HT1080 (cell line): ENCODE measurements at regions not wholly inside any gene's neighbourhood (a gene's known extent, or its start where the extent isn't known, plus 50 kb on each side); places are given as distances from the start of the nearest gene placed in this dataset.
"Not testable (repeated sequence)": the region's sequence is repeated elsewhere in the genome, so short reads cannot be mapped to it uniquely, and the experiment has no call there.

Experiments used
- DNase-seq: peaks from one replicate; pipeline ENCODE4 v3.0.0-alpha.2; 2015; ENCODE audit warnings: low read depth

DNA sequence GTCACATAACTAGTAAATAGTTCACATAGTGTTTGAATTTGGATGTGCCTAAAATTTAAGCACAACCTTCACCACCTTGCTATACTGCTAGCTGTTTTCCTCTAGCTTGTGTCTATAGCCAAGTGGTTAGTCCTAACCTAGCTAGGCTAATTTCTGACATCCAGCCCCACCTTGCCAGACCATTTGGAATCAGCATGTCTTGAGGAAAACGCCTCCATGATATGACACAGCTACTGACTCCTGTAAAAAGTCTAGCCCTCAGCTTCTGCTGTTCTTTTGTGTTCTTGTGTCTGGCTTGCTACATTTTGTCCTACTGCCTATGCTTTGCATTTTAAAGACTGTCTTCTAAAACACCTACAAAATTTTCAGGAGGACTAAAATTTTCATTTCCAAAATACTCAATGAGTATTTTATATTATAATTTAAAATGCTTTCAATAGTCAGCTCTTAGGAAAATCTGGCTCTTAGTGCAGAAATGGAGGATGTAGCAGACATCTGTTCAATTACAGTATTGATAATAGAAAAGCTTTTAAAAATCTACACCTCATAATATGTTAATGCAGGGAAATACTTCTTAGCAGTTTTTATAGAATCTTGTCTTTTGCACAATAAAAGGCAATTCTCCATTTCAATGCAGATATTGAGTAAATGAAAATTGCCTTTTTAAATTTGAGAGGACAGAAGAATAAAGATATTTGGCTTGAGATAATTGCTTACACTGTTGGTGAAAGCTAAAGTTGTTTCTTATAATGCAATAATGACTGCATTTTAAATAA lies 160.8 kb upstream of the APP start:
- DNase-seq: no peak

DNA sequence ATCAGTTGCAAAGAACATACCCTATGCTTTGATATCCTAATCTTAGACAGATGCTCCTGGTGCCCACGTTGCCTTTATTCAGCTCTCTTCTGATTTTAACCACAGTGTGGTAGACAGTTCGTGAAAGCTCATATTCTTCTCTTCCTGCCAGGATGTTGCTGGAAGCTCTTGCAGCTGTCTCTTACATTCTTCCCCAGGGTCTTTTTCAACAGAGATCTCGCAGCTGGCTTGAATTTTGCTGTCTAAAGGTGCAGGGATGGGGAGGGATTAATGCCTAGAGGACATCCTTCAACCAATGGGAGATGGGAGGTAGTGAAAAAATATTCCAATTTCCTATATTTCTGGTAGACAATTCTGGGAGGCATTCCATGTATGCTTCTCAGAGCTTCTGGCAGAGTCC lies 150.0 kb upstream of the APP start:
- DNase-seq: no peak

DNA sequence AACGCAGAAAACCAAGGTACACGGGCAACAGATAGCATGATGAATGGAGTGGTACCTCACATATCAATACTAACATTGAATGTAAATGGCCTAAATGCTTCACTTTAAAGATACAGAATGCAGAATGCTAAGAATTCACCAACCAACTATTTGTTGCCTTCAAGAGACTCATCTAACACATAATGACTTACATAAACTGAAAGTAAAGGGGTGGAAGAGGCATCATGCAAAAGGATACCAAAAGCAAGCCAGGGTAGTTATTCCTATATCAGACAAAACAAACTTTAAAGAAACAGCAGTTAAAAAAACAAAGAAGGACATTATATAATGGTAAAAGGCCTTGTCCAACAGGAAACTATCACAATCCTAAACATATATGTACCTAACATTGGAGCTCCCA lies 137.1 kb upstream of the APP start:
- DNase-seq: no peak

DNA sequence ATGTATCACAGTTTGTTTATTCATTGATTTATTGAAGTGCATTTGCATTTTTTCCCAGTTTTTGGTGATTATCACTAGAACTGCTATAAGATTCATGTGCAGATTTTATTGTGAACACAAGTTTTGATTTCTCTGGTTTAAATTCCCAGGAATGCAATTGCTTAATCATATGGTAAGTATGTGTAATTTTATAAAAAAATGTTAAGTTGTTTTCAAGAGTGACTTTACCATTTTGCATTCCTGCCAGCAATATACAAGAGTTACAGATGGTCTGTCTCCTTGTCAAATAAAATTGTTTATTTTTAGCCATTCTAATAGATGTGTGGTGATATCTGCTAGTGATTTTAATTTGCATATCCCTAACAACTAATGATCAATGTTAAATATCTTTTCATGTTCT lies 127.3 kb upstream of the APP start:
- DNase-seq: no peak

DNA sequence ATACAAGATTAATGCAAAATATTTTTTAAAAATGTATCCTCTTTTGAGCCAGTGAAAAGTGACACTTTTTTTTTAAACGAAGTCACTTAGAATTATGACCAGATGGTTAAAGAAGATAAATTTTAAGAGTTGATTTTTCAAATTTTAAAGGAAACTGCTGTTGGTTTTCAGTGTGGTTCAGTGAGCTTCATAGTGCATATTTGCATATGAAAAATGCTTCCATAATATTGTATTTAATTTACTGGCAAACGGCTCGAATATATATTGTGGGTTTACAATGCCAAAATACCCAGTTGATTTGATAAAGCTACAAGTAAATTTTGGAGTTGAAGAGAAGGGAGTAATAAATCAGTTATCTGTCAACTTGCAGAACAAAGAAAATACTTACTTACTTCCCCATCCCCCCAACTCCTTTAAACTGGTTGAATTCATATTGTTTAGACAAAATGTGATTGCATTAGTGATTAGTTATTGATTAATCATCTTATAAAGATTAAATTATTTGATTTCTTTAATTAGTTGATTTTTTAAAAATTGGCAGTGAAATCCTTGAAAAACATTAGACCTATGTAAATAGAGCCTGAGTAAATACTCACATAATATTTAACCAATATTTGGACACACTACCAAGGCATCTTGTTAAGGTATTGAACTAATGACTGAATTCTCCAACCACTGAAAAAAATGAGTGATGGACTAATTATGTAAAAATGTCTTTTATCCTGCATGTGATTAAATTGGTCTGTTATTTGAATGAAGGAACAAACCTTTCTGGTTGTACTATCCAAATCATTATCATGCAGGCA lies 122.8 kb upstream of the APP start:
- no peak for DNase-seq

DNA sequence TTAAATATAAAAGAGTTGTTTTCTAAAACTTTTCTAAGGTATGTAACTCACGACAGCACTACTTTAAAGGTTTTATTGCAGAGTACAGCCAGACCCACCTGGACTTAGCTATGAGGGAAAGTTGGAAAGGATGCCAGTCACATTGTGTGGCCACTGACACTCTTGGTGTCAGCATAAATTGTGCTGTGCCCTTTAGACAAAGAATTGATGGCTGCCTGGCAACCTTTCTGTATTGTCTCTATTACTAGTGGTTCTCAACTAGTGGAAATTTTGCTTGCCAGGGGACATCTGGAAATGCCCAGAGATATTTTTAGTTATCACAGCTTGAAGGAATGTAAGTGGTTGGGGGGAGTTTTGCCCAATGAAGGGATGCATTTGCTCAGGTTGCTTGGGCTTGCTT lies 117.5 kb upstream of the APP start:
- DNase-seq: no peak

DNA sequence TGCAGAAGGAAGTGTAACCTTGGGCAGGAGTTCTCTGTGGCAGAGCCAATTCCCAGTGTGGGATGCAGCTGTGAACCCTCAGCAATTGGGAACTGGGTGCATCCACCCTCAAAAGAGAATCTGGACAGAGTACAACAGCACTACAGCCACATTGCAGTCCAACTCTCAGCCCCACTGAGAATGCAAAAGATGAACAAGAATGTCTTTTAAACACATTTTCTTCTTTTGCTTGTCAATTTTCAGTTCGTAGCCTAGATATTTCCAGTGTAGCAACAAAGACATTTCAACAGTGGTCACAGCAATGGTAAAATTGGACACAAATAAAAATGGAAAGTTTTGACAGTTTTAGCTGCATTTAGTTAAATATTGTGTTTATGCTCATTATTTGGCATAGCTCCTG lies 114.0 kb upstream of the APP start:
- no peak for DNase-seq

DNA sequence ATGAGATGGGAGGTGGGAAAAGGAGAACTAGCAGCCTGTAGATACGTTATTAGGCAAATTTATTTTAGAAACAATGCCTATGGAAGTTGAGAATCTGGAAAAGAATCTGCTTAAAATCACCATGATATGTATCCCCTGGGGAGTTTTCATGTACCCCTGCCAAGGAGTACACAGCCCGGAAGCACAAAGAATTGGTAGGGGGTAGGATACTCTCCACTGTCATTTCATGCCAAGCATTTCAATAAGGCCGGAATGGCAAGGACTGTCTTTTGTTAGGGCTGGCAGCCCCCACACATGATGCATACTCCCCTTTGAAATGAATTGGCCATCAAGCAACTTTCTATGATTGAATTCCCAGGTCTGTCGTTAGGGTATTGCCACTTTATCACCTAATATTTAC lies 111.5 kb upstream of the APP start:
- DNase-seq: no peak

DNA sequence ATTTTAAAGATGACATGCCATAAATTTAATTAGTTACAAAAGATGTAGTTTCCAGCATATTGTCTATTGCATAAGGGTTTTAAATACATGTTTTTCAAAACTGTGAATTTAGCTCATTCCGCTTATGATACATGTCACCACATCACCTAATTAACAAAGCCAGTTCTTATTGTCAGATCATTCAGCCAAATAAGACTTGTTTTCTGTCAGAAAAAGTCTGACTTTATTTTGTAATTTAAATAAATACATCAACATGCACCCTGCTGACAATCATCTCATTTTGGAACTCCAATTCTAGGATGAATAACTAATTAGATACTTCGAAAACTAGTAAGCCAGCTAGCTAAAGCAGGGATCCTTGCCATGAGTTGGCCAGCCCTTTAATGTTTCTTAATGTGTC lies 110.9 kb upstream of the APP start:
- DNase-seq: no peak

DNA sequence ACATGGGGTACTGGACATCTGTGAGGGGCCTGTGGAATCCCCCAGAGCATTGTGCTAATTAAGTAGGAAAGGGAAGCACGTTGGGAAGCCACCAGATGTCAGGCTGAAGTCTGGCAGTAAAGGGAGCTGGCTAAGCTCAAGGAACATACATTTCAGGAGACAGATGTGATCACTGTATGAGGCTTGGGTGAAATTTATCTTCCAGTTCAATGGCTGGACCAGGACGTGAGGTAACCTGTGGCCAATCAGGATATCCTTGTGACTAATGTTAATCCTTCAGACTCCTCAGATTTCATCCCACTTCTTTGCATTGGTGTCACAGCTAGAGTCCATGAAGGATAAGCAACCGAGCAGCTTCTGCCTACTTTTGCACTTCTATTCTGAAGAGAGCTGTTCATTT lies 110.2 kb upstream of the APP start:
- DNase-seq: peak; percentile 30

DNA sequence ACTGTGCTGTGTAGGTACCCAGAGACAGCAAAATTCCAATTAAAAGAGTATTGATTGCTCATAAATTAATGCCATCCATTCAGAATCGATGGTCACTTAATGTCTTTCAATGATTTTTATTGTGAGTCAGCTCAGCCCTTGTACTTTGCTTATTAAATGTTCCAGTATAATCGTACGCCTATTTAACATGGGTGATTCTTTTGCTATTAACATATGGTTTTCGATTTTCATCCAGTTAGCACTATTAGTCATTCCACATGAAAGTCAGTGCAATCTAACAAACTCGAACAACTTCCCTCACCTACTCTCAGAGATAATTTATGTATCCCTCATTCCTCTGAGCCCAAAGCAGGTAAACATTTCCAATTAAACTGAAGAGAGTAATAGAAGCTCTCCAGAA lies 109.6 kb upstream of the APP start:
- DNase-seq: no peak

DNA sequence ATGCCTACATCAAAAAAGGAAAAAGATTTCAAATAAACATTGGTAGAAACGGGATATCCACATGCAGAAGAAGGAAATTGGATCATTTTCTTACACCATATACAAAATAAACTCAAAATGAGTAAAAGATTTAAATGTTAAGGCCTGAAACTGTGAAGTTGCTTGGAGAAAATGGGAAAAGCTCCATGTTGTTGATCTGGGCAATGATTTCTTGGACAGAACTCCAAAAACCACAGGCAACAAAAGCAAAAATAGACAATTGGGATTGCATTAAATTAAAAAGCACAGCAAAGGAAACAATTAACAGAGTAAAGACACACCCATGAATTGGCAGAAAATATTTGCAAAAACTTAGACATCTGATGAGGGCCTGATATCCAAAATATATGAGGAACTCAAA lies 105.2 kb upstream of the APP start:
- no peak for DNase-seq

DNA sequence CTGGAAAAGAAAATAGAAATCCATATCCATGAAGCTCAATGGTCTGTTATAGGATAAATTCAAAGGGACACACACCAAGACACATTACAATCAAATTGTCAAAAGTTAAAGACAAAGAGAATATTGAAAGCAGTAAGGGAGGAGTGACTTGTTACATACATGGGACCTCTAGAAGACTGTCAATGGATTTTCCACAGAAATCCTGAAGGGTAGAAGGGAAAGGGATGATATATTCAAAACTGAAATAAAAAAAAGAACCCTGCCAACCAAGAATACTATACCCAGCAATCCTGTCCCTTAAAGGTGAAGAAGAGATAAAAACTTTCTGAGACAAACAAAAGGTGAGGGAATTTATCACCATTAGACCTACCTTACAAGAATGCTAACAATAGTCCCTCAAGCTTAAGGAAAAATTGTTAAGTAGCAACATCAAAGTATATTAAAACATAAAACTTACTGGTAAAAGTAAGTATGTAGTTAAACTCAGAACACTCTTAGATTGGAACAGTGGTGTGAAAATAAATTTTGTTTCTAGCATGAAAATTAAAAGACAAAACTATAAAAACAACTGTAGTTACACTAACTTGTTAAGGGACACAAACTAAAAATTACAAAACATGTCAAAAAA lies 103.2 kb upstream of the APP start:
- DNase-seq: no peak

DNA sequence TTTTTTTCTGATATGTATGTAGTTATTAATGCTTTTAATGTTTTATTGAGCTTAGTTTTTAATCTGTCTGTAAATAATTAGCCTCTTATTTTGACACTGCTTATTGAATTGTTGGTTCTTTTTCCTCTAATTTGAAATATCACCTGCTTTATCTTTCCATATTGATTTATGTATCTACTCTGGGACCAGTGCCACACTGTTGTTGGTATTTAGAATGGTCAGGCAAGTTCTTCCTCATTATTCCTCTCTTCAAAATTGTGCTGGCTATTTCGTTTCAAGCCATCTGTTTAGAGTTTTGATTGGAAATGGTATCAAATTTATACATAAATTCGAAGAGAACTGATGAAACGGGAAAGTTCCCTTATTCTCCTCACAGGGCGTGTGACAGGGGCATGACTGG lies 96.8 kb upstream of the APP start:
- DNase-seq: no peak

DNA sequence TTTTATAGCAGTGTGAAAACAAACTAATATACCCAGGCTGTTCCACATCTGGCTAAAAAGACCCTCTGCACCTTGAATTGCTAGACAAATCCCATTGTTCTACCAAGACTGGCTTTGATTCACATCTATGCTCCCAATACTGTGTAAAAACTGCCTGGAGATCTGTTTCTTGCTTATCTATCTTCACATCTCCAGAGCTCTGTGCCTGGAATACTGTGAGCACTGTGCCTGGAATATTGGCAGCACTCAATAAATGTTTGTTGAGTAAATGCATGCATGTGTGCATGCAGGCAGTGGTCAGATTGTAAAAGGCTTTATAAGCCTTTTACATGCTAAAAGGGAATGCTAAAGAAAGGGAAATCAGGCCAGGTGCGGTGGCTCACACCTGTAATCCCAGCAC lies 75.5 kb upstream of the APP start:
- DNase-seq: no peak

DNA sequence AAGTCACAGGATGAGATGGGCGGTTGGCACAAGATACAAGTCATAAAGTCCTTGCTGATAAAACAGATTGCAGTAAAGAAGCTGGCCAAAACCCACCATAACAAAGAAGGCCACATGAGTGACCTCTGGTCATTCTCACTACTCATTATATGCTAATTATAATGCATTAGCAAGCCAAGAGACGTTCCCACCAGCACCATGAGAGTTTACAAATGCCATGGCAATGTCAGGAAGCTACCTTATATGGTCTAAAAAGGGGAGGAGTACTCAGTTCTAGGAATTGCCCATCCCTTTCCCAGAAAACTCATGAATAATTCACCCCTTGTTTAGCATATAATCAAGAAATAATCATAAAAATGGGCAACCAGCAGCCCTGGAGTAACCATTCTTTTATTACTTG lies 74.9 kb upstream of the APP start:
- DNase-seq: no peak

DNA sequence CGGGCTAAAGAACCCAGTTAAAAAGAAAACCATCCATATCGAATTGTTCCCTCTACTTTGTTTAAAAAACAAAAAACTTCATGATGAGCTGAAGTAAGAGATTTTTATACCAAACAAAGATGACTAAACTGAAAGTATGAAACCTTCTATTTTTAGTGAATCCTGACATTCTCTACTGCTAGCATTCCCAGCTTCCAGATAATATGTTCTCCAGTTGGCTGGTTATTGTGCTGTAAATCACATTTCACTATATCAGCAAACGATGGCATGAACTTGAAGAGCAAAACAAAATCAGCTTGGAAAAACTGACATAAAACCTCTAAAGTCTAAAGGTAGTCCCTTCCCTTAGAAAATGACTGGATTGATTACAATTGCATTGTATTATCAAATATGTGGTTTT lies 68.1 kb upstream of the APP start:
- DNase-seq: no peak

DNA sequence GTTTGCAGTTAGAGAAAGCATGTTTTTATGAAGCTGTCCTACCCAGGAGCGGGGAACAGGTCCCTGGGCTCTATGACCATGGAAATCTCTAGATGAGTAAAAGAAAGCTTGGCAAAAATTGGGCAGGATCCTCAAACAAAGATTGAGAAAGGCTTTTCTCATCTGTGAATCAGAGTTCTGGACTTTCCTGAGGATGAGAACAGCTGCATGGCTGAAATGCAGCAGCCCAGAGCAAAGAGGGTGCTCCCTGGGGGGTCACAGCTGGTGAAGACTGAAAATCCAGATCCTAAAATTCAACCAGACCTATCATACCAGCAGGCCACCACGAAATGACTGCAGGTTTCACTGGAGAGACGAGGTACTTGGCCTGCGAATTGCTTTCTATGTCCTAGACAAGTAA lies 65.7 kb upstream of the APP start:
- DNase-seq: no peak

DNA sequence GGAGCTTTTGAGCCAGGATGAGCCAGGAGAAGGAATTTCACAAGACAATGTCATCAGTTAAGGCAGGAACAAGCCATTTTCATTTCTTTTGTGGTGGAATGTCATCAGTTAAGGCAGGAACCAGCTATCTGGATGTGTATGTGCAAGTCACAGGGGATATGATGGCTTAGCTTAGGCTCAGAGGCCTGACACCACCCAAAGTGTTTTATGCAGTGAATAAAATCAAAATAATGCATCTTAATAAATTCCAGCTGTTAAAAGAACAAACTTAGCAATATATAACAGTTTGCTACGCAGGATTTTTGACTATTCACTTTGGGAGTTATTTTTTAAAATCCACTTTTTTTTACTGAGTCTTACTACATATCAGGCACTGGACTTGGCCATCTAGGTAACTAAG lies 62.7 kb upstream of the APP start:
- DNase-seq: not testable (repeated sequence)

DNA sequence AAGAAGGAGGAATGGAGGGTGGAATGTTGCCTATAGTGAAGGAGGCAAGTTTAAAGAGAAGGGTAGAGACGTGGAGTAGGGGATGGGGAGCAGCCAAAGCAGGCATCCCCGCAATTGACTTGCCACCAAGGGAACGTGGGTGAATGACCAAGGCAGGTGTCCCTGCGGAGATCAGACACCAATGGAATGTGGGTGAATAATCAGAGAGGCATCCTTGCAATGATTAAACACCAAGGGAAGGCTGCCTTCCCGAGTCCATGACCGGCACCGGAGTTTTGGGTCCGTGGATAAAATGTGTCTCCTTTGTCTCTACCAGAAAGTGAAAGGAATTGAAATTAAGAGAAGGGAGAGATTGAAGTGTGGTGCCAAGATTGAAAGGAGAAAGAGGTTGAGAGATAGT lies 61.9 kb upstream of the APP start:
- not testable (repeated sequence) for DNase-seq

DNA sequence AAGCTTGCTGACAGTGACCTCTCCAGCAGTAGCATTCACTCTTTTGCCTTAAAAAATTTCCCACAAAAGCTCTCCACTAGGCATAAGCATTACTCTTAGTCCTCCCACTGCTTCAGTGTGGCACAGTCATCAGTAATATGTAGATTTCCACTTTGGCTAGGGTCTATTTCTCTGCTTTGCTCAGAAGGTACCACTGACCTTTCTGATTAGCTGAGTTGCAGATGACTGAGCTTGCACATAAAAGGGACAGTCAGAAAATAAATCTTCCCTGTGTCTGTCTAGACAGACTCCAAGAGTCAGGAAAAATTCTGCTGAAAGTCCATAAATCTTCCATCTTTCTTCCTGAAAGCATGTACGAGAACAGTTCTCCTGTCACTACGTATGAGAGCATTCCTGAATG lies 56.6 kb upstream of the APP start:
- no peak for DNase-seq

DNA sequence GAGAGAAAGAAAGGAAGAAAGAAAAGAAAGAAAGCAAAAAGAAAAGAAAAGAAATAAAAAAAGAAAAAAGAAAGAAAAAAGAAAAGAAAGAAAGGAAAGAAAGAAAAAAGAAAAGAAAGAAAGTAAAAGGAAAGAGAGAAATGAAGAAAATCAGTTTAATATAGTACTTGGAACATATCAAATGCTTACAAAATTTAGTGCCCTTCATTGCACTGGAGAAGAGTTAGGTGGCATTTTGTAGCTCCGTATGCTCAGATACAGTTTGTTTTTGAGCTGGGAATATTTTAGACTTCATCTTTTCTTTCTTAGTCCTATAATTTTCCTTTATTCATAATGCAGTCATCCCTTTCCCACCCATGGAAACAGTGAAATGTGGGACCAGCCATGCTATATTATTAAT lies 56.2 kb upstream of the APP start:
- no peak for DNase-seq

DNA sequence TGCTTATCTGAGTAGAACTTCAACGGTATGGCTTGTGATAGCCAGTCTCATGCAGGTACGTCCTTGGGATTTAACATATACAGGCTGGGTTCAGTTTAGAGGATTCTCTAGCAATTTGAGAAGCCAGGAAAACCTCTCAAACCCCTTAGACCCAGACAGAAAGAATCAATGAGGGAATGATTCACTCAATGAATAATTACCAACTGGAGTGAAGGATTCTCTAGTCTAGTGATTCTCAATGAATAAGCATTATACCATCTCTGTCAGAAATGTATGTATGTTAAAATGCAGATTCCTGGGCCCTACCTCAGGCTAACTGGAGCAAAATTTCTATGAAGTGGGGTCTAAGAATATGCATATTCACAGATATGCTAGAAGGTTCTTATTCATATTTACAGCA lies 54.5 kb upstream of the APP start:
- DNase-seq: no peak
